ENCODE measurements at regions not wholly inside any gene's neighbourhood (a gene's known extent, or its start where the extent isn't known, plus 50 kb on each side); places are given as distances from the start of the nearest gene placed in this dataset.

DNA sequence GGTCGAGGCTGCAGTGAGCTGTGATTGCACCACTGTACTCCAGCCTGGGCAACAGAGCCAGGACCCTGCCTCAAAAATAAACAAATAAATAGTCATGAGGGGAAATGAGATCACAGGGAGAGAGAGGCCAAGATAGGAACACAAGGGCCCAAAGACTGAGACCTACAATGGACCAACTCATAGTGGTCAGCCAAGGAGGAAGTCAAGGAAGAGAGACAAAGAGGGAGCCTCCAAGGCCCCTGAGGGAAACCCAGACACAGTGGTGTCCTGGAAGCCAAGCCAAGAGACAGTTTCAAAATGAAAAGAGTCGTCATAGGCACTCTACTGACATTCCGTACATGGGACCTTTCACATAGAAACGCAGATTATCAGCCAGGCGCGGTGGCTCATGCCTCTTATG, 153.3 kb downstream of the BCOR start:
- Histone ChIP-seq H3K36me3 (no peaks in the 10 kb centered on the region), H3K4me3 (no peak overlapping the region), H3K27ac (no peak overlapping the region), H3K4me1 (no peaks in the 10 kb centered on the region), H3K27me3 (peaks cover 0 to 33% of the 10 kb centered on the region in 2 donors), H3K9me3 (peaks cover 8 to 11% of the 10 kb centered on the region in 2 donors)
- intact Hi-C loops (cut with DNase I; ENCODE audit: low total_unique reads) = no loop called here
- DNase-seq (ENCODE audit: low spot score in 2 of 2) = no peak
- TF ChIP-seq, protein P1, sequence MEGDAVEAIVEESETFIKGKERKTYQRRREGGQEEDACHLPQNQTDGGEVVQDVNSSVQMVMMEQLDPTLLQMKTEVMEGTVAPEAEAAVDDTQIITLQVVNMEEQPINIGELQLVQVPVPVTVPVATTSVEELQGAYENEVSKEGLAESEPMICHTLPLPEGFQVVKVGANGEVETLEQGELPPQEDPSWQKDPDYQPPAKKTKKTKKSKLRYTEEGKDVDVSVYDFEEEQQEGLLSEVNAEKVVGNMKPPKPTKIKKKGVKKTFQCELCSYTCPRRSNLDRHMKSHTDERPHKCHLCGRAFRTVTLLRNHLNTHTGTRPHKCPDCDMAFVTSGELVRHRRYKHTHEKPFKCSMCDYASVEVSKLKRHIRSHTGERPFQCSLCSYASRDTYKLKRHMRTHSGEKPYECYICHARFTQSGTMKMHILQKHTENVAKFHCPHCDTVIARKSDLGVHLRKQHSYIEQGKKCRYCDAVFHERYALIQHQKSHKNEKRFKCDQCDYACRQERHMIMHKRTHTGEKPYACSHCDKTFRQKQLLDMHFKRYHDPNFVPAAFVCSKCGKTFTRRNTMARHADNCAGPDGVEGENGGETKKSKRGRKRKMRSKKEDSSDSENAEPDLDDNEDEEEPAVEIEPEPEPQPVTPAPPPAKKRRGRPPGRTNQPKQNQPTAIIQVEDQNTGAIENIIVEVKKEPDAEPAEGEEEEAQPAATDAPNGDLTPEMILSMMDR (IDR thresholded peaks at IDR 0.05) = no peak
- TF ChIP-seq POLR2AphosphoS5 (IDR thresholded peaks at IDR 0.05) (no peak), POLR2A (IDR thresholded peaks at IDR 0.05) (no peak)

DNA sequence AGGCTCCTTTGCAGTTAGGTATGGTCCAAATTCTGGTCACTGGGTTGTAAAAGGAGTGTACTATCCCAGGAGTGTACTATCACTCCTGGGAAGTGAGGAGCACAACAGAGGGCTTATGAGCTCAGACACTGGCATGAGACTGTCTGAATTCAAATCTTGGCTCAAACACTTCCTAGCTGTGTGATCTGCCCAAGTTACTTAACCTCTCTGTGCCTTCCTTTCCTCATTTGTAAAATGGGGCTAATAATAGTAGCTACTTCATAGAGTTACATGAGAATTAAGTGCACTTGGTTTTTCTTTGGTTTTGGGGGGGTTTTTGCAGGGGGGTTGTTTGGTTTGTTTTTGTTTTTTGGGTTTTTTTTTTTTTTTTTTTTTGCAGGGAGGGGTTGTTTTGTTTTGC, 152.0 kb downstream of the BCOR start:
- Histone ChIP-seq H3K9me3 (peaks cover 8 to 11% of the 10 kb centered on the region in 2 donors), H3K27ac (no peak overlapping the region), H3K27me3 (peaks cover 0 to 44% of the 10 kb centered on the region in 2 donors), H3K4me3 (no peak overlapping the region), H3K4me1 (no peaks in the 10 kb centered on the region), H3K36me3 (no peaks in the 10 kb centered on the region)
- DNase-seq (ENCODE audit: low spot score in 2 of 2) = no peak
- TF ChIP-seq POLR2AphosphoS5 (IDR thresholded peaks at IDR 0.05) = no peak
- intact Hi-C loops (cut with DNase I; ENCODE audit: low total_unique reads) = no loop called here

DNA sequence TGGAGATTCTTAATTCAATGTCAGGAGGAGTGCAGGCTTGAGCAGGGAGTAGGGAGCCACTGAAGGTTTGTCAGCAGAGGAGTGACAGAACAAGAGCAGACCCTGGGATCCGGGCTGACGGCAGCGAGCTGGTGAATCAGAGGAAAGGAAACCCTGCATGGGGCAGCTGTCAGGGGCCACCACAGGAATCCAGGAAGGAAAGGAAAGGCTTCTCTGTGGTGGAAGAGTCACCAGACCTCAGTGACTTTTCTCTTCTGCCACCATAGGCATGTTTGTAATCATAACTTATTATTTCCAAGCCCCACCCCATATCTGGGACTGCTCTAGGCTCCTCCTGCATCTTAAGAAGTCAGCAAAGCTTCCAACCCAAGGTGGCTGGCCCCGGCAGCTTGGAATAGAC, 150.9 kb downstream of the BCOR start:
- TF ChIP-seq, protein P1 (IDR thresholded peaks at IDR 0.05) = no peak
- TF ChIP-seq POLR2A (IDR thresholded peaks at IDR 0.05) (no peak), POLR2AphosphoS5 (IDR thresholded peaks at IDR 0.05) (no peak)
- no peak for DNase-seq (ENCODE audit: low spot score in 2 of 2)
- Histone ChIP-seq H3K36me3 (no peaks in the 10 kb centered on the region), H3K4me3 (no peak overlapping the region), H3K4me1 (no peaks in the 10 kb centered on the region), H3K9me3 (peaks cover 8 to 11% of the 10 kb centered on the region in 2 donors), H3K27ac (no peak overlapping the region), H3K27me3 (peaks cover 0 to 47% of the 10 kb centered on the region in 2 donors)
- intact Hi-C loops (cut with DNase I; ENCODE audit: low total_unique reads) = no loop called here

DNA sequence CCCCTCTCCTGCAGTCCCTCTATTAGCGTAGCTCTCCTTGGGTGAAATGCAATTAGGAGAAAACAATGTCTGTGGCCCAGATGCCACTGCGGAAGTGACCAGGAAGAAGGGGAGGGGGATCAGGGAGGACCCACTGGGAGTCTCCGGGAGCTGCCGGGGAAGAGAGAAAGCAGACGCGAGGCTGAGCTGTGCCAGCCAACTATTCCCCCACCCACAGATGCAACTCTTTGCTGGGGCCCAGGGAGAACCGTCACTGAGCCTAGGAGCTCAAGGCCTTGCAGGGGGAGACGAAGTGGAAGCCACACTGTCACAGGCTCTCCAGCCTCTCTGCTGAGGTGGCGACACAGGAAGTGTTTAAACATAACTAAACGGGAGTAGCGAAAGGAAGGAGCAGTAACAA, 149.2 kb downstream of the BCOR start:
- no peak overlapping the region for H3K4me3 ChIP-seq
- H3K9me3 ChIP-seq = peaks cover 1 to 4% of the 10 kb centered on the region in 2 donors
- DNase-seq (ENCODE audit: low spot score in 2 of 2) = no peak
- intact Hi-C loops (cut with DNase I; ENCODE audit: low total_unique reads) = no loop called here
- no peaks in the 10 kb centered on the region for H3K4me1 ChIP-seq
- no peak for TF ChIP-seq POLR2A (IDR thresholded peaks at IDR 0.05)
- TF ChIP-seq POLR2AphosphoS5 (IDR thresholded peaks at IDR 0.05) = no peak
- TF ChIP-seq, protein P1 (IDR thresholded peaks at IDR 0.05) = no peak
- no peak overlapping the region for H3K27ac ChIP-seq
- no peaks in the 10 kb centered on the region for H3K36me3 ChIP-seq
- H3K27me3 ChIP-seq = peaks cover 0 to 57% of the 10 kb centered on the region in 2 donors

DNA sequence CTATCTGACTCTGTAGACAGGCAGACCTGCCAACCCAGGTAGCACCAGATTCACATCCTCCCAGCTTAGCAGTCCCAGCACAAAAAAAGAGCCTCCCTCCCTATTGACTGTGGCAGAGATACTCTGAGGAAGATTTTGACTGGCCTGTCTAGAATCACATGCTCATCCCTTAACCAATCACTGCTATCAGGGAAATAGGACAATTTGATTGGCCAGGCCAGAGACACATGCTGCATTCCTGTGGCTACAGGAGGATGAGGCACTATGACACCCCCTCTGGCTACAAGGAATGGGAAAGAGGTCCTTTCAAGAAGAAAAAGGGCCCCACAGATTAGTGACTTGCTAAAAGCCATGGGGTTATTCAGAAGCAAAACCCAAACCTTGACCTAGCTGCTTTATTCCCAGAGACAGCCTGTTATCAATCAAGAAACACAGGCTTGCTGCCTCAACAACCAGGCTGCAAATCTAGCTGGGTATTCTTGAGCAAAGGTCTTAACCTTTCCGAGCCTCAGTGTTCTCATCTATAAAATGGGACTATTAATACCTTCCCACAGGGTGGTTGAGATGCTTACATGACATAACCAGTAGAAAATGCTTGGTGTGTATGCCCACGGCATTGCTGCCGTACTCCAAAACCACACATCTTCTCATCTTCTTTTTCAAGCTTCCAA, 147.6 kb downstream of the BCOR start:
- Histone ChIP-seq H3K36me3 (no peaks in the 10 kb centered on the region), H3K4me1 (no peaks in the 10 kb centered on the region), H3K4me3 (no peak overlapping the region), H3K27me3 (peaks cover 0 to 70% of the 10 kb centered on the region in 2 donors), H3K27ac (no peak overlapping the region), H3K9me3 (no peaks in the 10 kb centered on the region)
- intact Hi-C loops (cut with DNase I; ENCODE audit: low total_unique reads) = loop anchor here (5.0 kb wide), 1 partner anchor 1418 kb away; no protein-coding TSS in a partner anchor
- TF ChIP-seq POLR2A (IDR thresholded peaks at IDR 0.05) (no peak), POLR2AphosphoS5 (IDR thresholded peaks at IDR 0.05) (no peak)
- TF ChIP-seq, protein P1 (IDR thresholded peaks at IDR 0.05) = no peak
- DNase-seq (ENCODE audit: low spot score in 2 of 2) = no peak
